GM10248 (cell line): ENCODE measurements at regions not wholly inside any gene's neighbourhood (a gene's known extent, or its start where the extent isn't known, plus 50 kb on each side); places are given as distances from the start of the nearest gene placed in this dataset.

Experiments
- CTCF ChIA-PET: fragments of 300-600 bp; sonication (Branson Sonifier 250); formaldehyde crosslinking; extraction: SDS; loops from one replicate; lab custom pipeline; 2021; ENCODE audit warnings: antibody characterized with exemption; lab: Yijun Ruan, JAX
- POLR2A ChIA-PET: fragments of 350-650 bp; sonication (Branson Sonifier 250); formaldehyde crosslinking; extraction: SDS; loops from one replicate; lab custom pipeline; 2020; ENCODE audit warnings: antibody characterized with exemption; lab: Yijun Ruan, JAX
- DNase-seq: peaks from one replicate; pipeline ENCODE4 v3.0.0; 2012; ENCODE audit errors: extremely low spot score
- CTCF ChIP-seq: IDR thresholded peaks from 2 replicates; pipeline ENCODE4 v1.5.1; 2012; ENCODE audit warnings: mild to moderate bottlenecking, low read depth; ENCODE audit errors: extremely low read depth, missing control alignments, control extremely low read depth

- no peak for TF ChIP-seq CTCF
- no peak for DNase-seq
- CTCF ChIA-PET: no interaction called here
- POLR2A ChIA-PET: no interaction called here
These were observed 167.4 kb downstream of the SP3 start for GRCh38 chr2:173797586-173798263.

GRCh38 chr2:173802518-173802917, 162.7 kb downstream of the SP3 start:
- no peak for DNase-seq
- POLR2A ChIA-PET: no interaction called here
- no peak for TF ChIP-seq CTCF
- CTCF ChIA-PET: interaction anchor here (1.4 kb wide), 1 partner anchor 28 kb away, joined by 3 read pairs; no protein-coding TSS in a partner anchor

- ChIA-PET POLR2A (no interaction called here), CTCF (no interaction called here)
- no peak for TF ChIP-seq CTCF
- DNase-seq: no peak
These were observed 161.7 kb downstream of the SP3 start for GRCh38 chr2:173803449-173803848.

- POLR2A ChIA-PET: interaction anchor here (0.5 kb wide), 1 partner anchor 374 kb away, joined by 7 read pairs; no protein-coding TSS in a partner anchor
- CTCF ChIA-PET: no interaction called here
- DNase-seq: no peak
- no peak for TF ChIP-seq CTCF
These were observed 158.4 kb downstream of the SP3 start for GRCh38 chr2:173806761-173807160.

GRCh38 chr2:173808718-173809117, 156.5 kb downstream of the SP3 start:
- CTCF ChIA-PET: interaction anchor here (1.2 to 1.9 kb wide), 2 partner anchors 8 to 10 kb away, joined by 4 to 5 read pairs; no protein-coding TSS in a partner anchor
- POLR2A ChIA-PET: no interaction called here
- DNase-seq: no peak
- no peak for TF ChIP-seq CTCF

DNA sequence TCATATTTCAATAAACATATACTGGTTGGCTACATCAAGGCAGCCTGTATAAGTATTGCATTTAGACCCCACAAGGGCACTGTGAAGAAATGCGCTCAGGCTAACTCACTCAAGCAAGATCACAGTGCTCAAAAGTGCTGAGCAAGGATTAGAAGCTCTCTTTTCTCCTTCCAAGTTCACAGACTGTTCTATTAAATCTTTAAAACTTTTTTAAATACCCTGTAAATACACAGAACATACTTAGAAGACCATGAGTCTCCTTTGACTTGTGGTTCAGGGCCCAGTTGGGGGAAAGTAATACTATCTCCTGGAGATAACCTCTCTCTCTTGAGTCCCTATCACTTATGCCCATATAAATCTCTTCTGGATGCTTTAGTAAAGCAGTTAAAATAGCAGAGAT, 152.9 kb downstream of the SP3 start:
- TF ChIP-seq CTCF: no peak
- ChIA-PET CTCF (no interaction called here), POLR2A (no interaction called here)
- DNase-seq: no peak

GRCh38 chr2:173814306-173814705, 150.9 kb downstream of the SP3 start:
- ChIA-PET CTCF (no interaction called here), POLR2A (interaction anchor here (0.6 kb wide), 1 partner anchor 214 kb away, joined by 8 read pairs; no protein-coding TSS in a partner anchor)
- TF ChIP-seq CTCF: no peak
- no peak for DNase-seq
